ENCODE measurements at regions not wholly inside any gene's neighbourhood (a gene's known extent, or its start where the extent isn't known, plus 50 kb on each side); places are given as distances from the start of the nearest gene placed in this dataset.
"Not testable (repeated sequence)": the region's sequence is repeated elsewhere in the genome, so short reads cannot be mapped to it uniquely, and the experiment has no call there.

DNA sequence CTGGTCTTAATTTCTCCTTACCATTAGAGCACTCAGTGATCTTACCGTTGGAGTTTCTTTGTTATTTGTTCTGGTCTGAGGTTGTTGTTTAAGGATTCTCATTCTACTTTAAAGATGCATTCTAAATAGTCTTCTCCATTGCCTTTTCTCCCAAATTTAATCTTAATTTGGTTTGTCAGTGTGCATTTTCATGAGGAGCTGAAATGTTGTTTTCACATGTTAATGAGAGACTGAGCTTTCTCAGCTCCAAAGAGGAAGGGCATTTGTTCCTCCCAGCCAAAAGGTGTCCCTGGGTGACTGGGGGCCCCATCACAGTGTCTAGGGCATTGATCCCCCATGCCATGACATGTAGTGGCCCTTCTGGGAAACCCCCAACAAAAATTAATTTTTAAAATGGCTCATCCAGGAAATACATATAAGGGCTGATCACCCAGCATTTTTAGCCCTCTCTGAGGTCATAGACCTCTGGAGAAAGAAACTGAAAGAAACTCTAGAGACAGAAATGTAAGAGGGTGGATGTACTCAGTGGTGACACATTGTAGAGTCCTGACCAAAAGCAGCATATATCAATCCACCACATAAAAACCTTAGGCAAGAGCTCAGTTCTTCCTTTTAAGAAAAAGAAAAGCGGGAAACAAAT is 240.4 kb upstream of the RAI14 start:
- TF ChIP-seq CTCF (IDR thresholded peaks at IDR 0.05) = no peak
- DNase-seq = no peak
- Histone ChIP-seq H3K27ac (no peak overlapping the region), H3K36me3 (no peaks in the 10 kb centered on the region), H3K4me1 (no peaks in the 10 kb centered on the region), H3K9me3 (no peaks in the 10 kb centered on the region), H3K4me3 (no peak overlapping the region), H3K27me3 (ENCODE audit: low read depth) (no peaks in the 10 kb centered on the region)
- no peak for ATAC-seq
- intact Hi-C loops (cut with DNase I) = no loop called here

GRCh38 chr5:34416501-34417008 is 239.6 kb upstream of the RAI14 start:
- Histone ChIP-seq H3K27ac (no peak overlapping the region), H3K9me3 (no peaks in the 10 kb centered on the region), H3K36me3 (no peaks in the 10 kb centered on the region), H3K4me3 (no peak overlapping the region), H3K27me3 (ENCODE audit: low read depth) (no peaks in the 10 kb centered on the region), H3K4me1 (no peaks in the 10 kb centered on the region)
- DNase-seq (no peak), ATAC-seq (no peak)
- intact Hi-C loops (cut with DNase I) = no loop called here
- TF ChIP-seq CTCF (IDR thresholded peaks at IDR 0.05) = no peak

GRCh38 chr5:34420191-34420590 is 235.9 kb upstream of the RAI14 start:
- H3K36me3 ChIP-seq; H3K27ac ChIP-seq; H3K4me1 ChIP-seq; DNase-seq; H3K4me3 ChIP-seq; intact Hi-C loops (cut with DNase I); ATAC-seq; H3K9me3 ChIP-seq; H3K27me3 ChIP-seq (ENCODE audit: low read depth): not testable (repeated sequence)

- no peak for TF ChIP-seq CTCF (IDR thresholded peaks at IDR 0.05)
- DNase-seq (no peak), ATAC-seq (no peak)
- intact Hi-C loops (cut with DNase I) = no loop called here
- H3K9me3 ChIP-seq = no peaks in the 10 kb centered on the region
- no peaks in the 10 kb centered on the region for H3K4me1 ChIP-seq
- no peaks in the 10 kb centered on the region for H3K27me3 ChIP-seq (ENCODE audit: low read depth)
- H3K4me3 ChIP-seq = no peak overlapping the region
- H3K27ac ChIP-seq = no peak overlapping the region
- no peaks in the 10 kb centered on the region for H3K36me3 ChIP-seq
Measured at GRCh38 chr5:34436761-34437501, 219.2 kb upstream of the RAI14 start.

DNA sequence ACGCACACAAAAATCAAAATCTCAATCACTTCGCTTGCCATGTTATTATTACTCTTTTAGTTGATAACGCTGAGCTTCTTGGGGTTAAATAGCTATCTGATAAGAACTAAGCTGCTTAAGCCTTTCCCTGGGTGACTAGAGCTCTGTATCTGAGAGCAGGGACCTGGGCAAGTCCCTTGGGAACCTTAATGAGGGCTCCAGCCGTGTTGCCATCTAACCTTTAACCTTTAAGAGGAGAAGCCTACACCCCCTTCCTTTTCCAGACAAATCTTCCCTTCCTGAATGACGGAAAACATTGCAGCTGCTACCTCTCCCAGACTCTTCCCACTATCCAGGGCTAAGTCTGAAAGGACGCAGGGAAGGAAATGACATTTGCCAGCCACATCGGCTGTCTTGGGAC is 216.5 kb upstream of the RAI14 start:
- no peak for TF ChIP-seq CTCF (IDR thresholded peaks at IDR 0.05)
- H3K27me3 ChIP-seq (ENCODE audit: low read depth) = no peaks in the 10 kb centered on the region
- no peak overlapping the region for H3K27ac ChIP-seq
- no peaks in the 10 kb centered on the region for H3K9me3 ChIP-seq
- intact Hi-C loops (cut with DNase I) = no loop called here
- no peak overlapping the region for H3K4me3 ChIP-seq
- DNase-seq (no peak), ATAC-seq (no peak)
- no peaks in the 10 kb centered on the region for H3K36me3 ChIP-seq
- H3K4me1 ChIP-seq = no peaks in the 10 kb centered on the region

GRCh38 chr5:34441767-34442166 is 214.4 kb upstream of the RAI14 start:
- H3K27ac ChIP-seq; H3K9me3 ChIP-seq; DNase-seq; H3K27me3 ChIP-seq (ENCODE audit: low read depth); ATAC-seq; H3K4me3 ChIP-seq; H3K4me1 ChIP-seq; H3K36me3 ChIP-seq; intact Hi-C loops (cut with DNase I): not testable (repeated sequence)
